Neural cell (in vitro differentiated cells): ENCODE measurements at regions not wholly inside any gene's neighbourhood (a gene's known extent, or its start where the extent isn't known, plus 50 kb on each side); places are given as distances from the start of the nearest gene placed in this dataset.
A peak's percentile ranks its signal among the peaks of the same experiment; 100 is the strongest.

Source experiments
- H2AFZ ChIP-seq: fragments of 200-600, 300-800 bp; sonication (generic), shearing (Covaris generic); 2 replicates; pipeline ENCODE4 v1.6.0; 2014; ENCODE audit warnings: low read depth, mild to moderate bottlenecking, antibody characterized with exemption, low read length, moderate library complexity
- H3F3A ChIP-seq: fragments of 200-600 bp; shearing (Covaris generic); 2 replicates; pipeline ENCODE4 v1.6.1; 2016; ENCODE audit warnings: mild to moderate bottlenecking, moderate library complexity, mixed read lengths, antibody characterized with exemption, low read length; ENCODE audit not compliant: insufficient read depth, poor library complexity, severe bottlenecking
- H3K27ac ChIP-seq: fragments of 200-600, 300-800 bp; sonication (generic), shearing (Covaris generic); 2 replicates; pipeline ENCODE4 v1.5.1; 2014; ENCODE audit warnings: mild to moderate bottlenecking, low read length, moderate library complexity
- H3K27me3 ChIP-seq: fragments of 300-800, 200-600 bp; sonication (generic), shearing (Covaris generic); 2 replicates; pipeline ENCODE4 v1.6.0; 2014; ENCODE audit warnings: mild to moderate bottlenecking, low read depth, low read length, moderate library complexity; ENCODE audit not compliant: insufficient read depth
- H3K36me3 ChIP-seq: fragments of 300-800, 200-600 bp; sonication (generic), shearing (Covaris generic); 2 replicates; pipeline ENCODE4 v1.5.1; 2014; ENCODE audit warnings: mild to moderate bottlenecking, antibody characterized with exemption, low read length, moderate library complexity; ENCODE audit not compliant: insufficient read depth
- H3K4me2 ChIP-seq: fragments of 300-800, 200-600 bp; sonication (generic), shearing (Covaris generic); 2 replicates; pipeline ENCODE4 v1.6.0; 2014; ENCODE audit warnings: mild to moderate bottlenecking, low read length
- H3K4me3 ChIP-seq: fragments of 300-800, 200-600 bp; sonication (generic), shearing (Covaris generic); 2 replicates; pipeline ENCODE4 v1.5.1; 2014; ENCODE audit warnings: mild to moderate bottlenecking, low read length, moderate library complexity
- H3K79me2 ChIP-seq: fragments of 200-600 bp; shearing (Covaris generic); replicated peaks from 2 replicates; pipeline ENCODE4 v1.6.0; 2014; ENCODE audit warnings: mild to moderate bottlenecking, low read length, moderate library complexity; ENCODE audit not compliant: insufficient read depth
- H3K9ac ChIP-seq: fragments of 300-800, 200-600 bp; sonication (generic), shearing (Covaris generic); 2 replicates; pipeline ENCODE4 v1.6.1; 2016; ENCODE audit warnings: mild to moderate bottlenecking, low read length, mixed read lengths
- H3K9me2 ChIP-seq: fragments of 200-600 bp; shearing (Covaris generic); 2 replicates; pipeline ENCODE4 v1.6.1; 2016; ENCODE audit warnings: mild to moderate bottlenecking, low read length, mixed read lengths; ENCODE audit not compliant: insufficient read depth
- H3K9me3 ChIP-seq: fragments of 200-600, 300-800 bp; sonication (generic), shearing (Covaris generic); 2 replicates; pipeline ENCODE4 v1.6.1; 2016; ENCODE audit warnings: mild to moderate bottlenecking, mixed run types, low read length, moderate library complexity, mixed read lengths
- H4K20me1 ChIP-seq: fragments of 200-600 bp; shearing (Covaris generic); 2 replicates; pipeline ENCODE4 v1.6.1; 2016; ENCODE audit warnings: mild to moderate bottlenecking, mixed run types; ENCODE audit not compliant: insufficient read depth
- CTCF ChIP-seq: fragments of 450-650 bp; IDR thresholded peaks from 2 replicates; pipeline ENCODE4 v1.5.1; 2014; ENCODE audit warnings: antibody characterized with exemption, mild to moderate bottlenecking, moderate library complexity; ENCODE audit not compliant: poor library complexity, severe bottlenecking
- EP300 ChIP-seq: fragments of 450-650 bp; conservative IDR thresholded peaks from 2 replicates; pipeline ENCODE4 v1.6.1; 2014; ENCODE audit warnings: antibody characterized with exemption, mild to moderate bottlenecking, moderate library complexity; ENCODE audit not compliant: poor library complexity, severe bottlenecking
- EZH2 ChIP-seq: fragments of 200-600, 300-800 bp; shearing (Covaris generic), sonication (generic); IDR thresholded peaks from 2 replicates; pipeline ENCODE4 v1.6.1; 2014; ENCODE audit warnings: antibody characterized with exemption, low read length, borderline replicate concordance, mild to moderate bottlenecking; ENCODE audit not compliant: insufficient read depth, poor library complexity, severe bottlenecking
- MXI1 ChIP-seq: fragments of 450-650 bp; conservative IDR thresholded peaks from 2 replicates; pipeline ENCODE4 v1.6.1; 2014; ENCODE audit warnings: antibody characterized with exemption, mild to moderate bottlenecking; ENCODE audit not compliant: poor library complexity, severe bottlenecking
- POLR2AphosphoS5 ChIP-seq: IDR thresholded peaks from 2 replicates; pipeline ENCODE4 v1.6.1; 2012
- RAD21 ChIP-seq: fragments of 450-650 bp; conservative IDR thresholded peaks from 2 replicates; pipeline ENCODE4 v1.6.1; 2014; ENCODE audit warnings: antibody characterized with exemption, mild to moderate bottlenecking, moderate library complexity
- REST ChIP-seq: IDR thresholded peaks from 2 replicates; pipeline ENCODE4 v1.6.1; 2012; ENCODE audit warnings: borderline replicate concordance
- SMC3 ChIP-seq: fragments of 450-650 bp; conservative IDR thresholded peaks from 2 replicates; pipeline ENCODE4 v1.6.1; 2014; ENCODE audit warnings: antibody characterized with exemption, mild to moderate bottlenecking, moderate library complexity; ENCODE audit not compliant: poor library complexity
- TAF1 ChIP-seq: IDR thresholded peaks from 2 replicates; pipeline ENCODE4 v1.6.1; 2012; ENCODE audit warnings: low read depth

- H3K9ac ChIP-seq: no peak overlapping the region
- H3K9me3 ChIP-seq: no peaks in the 10 kb centered on the region
- no peaks in the 10 kb centered on the region for H3K9me2 ChIP-seq
- no peak overlapping the region for H3K4me3 ChIP-seq
- H3K36me3 ChIP-seq: no peaks in the 10 kb centered on the region
- H3K27me3 ChIP-seq: no peaks in the 10 kb centered on the region
- H3K27ac ChIP-seq: no peak overlapping the region
- no peak overlapping the region for H3K4me2 ChIP-seq
- H3K79me2 ChIP-seq: no peaks in the 10 kb centered on the region
- no peaks in the 10 kb centered on the region for H4K20me1 ChIP-seq
- TF ChIP-seq CTCF: peak; percentile 22
- no peak for TF ChIP-seq POLR2AphosphoS5
- H2AFZ ChIP-seq: no peak overlapping the region
- H3F3A ChIP-seq: no peaks in the 10 kb centered on the region
Observed at GRCh38 chr11:13114566-13115379, 105.7 kb downstream of the RASSF10 start.

GRCh38 chr11:13115380-13115675 lies 106.2 kb downstream of the RASSF10 start:
- TF ChIP-seq MXI1 (no peak), REST (no peak), POLR2AphosphoS5 (no peak), EP300 (no peak), TAF1 (no peak), CTCF (no peak), SMC3 (no peak), EZH2 (no peak), RAD21 (no peak)
- H3K27ac ChIP-seq: no peak overlapping the region

More at GRCh38 chr11:13115380-13115675, 106.2 kb downstream of the RASSF10 start:
- Histone ChIP-seq H3K36me3 (no peaks in the 10 kb centered on the region), H4K20me1 (no peaks in the 10 kb centered on the region), H3K79me2 (no peaks in the 10 kb centered on the region), H3F3A (no peaks in the 10 kb centered on the region), H3K9me3 (no peaks in the 10 kb centered on the region), H3K27me3 (no peaks in the 10 kb centered on the region), H3K4me3 (no peak overlapping the region), H2AFZ (no peak overlapping the region), H3K9me2 (no peaks in the 10 kb centered on the region), H3K9ac (no peak overlapping the region), H3K4me2 (no peak overlapping the region)
